ENCODE measurements at regions not wholly inside any gene's neighbourhood (a gene's known extent, or its start where the extent isn't known, plus 50 kb on each side); places are given as distances from the start of the nearest gene placed in this dataset.

- TF ChIP-seq, protein P1, sequence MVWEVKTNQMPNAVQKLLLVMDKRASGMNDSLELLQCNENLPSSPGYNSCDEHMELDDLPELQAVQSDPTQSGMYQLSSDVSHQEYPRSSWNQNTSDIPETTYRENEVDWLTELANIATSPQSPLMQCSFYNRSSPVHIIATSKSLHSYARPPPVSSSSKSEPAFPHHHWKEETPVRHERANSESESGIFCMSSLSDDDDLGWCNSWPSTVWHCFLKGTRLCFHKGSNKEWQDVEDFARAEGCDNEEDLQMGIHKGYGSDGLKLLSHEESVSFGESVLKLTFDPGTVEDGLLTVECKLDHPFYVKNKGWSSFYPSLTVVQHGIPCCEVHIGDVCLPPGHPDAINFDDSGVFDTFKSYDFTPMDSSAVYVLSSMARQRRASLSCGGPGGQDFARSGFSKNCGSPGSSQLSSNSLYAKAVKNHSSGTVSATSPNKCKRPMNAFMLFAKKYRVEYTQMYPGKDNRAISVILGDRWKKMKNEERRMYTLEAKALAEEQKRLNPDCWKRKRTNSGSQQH (CRISPR knock-in tag; IDR thresholded peaks at IDR 0.05): 0 out of 2 replicates have a peak, but pooled peaks have one; percentile 73
- peak; percentile 69; the same call in 1 of the 2 replicates for TF ChIP-seq ZBTB26 (CRISPR knock-in tag; IDR thresholded peaks at IDR 0.05)
- TF ChIP-seq MAFK (IDR thresholded peaks at IDR 0.05; ENCODE audit: low read length): no peak
These were observed 64.5 kb upstream of the PODXL start (continued) for GRCh38 chr7:131620673-131621609.

GRCh38 chr7:131619336-131620305 is 63.2 kb upstream of the PODXL start:
- H3K4me3 ChIP-seq: no peak overlapping the region
- TF ChIP-seq MTA2 (IDR thresholded peaks at IDR 0.05; ENCODE audit: low read depth) (no peak), PRMT5 (CRISPR knock-in tag; IDR thresholded peaks at IDR 0.05) (no peak), ZNF778 (CRISPR knock-in tag; IDR thresholded peaks at IDR 0.05) (no peak), MAFK (IDR thresholded peaks at IDR 0.05; ENCODE audit: low read length) (no peak), HOXB6 (CRISPR knock-in tag; IDR thresholded peaks at IDR 0.05; ENCODE audit: borderline replicate concordance) (no peak), DMBX1 (CRISPR knock-in tag; IDR thresholded peaks at IDR 0.05; ENCODE audit: borderline replicate concordance) (no peak), E2F8 (IDR thresholded peaks at IDR 0.05; ENCODE audit: low read depth, partially characterized antibody) (no peak), FOXJ3 (CRISPR knock-in tag; IDR thresholded peaks at IDR 0.05) (no peak), RHOXF2B (CRISPR knock-in tag; conservative IDR thresholded peaks at IDR 0.05) (no peak)

More at GRCh38 chr7:131619336-131620305, 63.2 kb upstream of the PODXL start:
- FAIRE-seq (no peak), ATAC-seq (peak; percentile 60), DNase-seq (ENCODE audit: extremely low read depth in 1 of 4, low spot score in 3 of 4) (peak in 1 of 4 experiments; percentile 32)
- H3K9me3 ChIP-seq (replicated peaks; ENCODE audit: control insufficient read depth, insufficient read depth, low read depth, low read length): no peaks in the 10 kb centered on the region
- no peak overlapping the region for H3K27ac ChIP-seq (ENCODE audit: extremely low read depth, low read depth, low read length)
- no peaks in the 10 kb centered on the region for H3K36me3 ChIP-seq (ENCODE audit: control insufficient read depth, insufficient read depth, low read length)
- H3K4me2 ChIP-seq (ENCODE audit: insufficient read depth, low read length): no peak overlapping the region
- peaks cover 0 to 19% of the 10 kb centered on the region in 2 experiments; a peak in 3 of 5 replicates for H3K4me1 ChIP-seq (replicated peaks in 1 of 2; ENCODE audit: control insufficient read depth in 2 of 2, insufficient read depth in 2 of 2, low read length in 2 of 2)
- H3K9me1 ChIP-seq (ENCODE audit: control insufficient read depth, insufficient read depth, low read length): no peaks in the 10 kb centered on the region
- intact Hi-C loops (cut with micrococcal nuclease): no loop called here
- ChIA-PET CTCF (ENCODE audit: low intra/inter-chr PET ratio) (no interaction called here), POLR2A (interaction anchor here (0.7 to 1.1 kb wide), 3 partner anchors 8 to 20 kb away, joined by 3 to 4 read pairs (median 3); no protein-coding TSS in a partner anchor)
- BruUV-seq (replicated peaks): no TSS peak
- WGBS (ENCODE audit: insufficient coverage, low coverage, missing lambda C conversion rate): 1% methylated on average over 10 of the region's 10 CpGs
- no peaks in the 10 kb centered on the region for H3K79me2 ChIP-seq (ENCODE audit: control insufficient read depth, insufficient read depth, low read length)
- no peaks in the 10 kb centered on the region for H4K20me1 ChIP-seq (replicated peaks; ENCODE audit: control insufficient read depth, insufficient read depth, low read length)
- H3K27me3 ChIP-seq (ENCODE audit: control insufficient read depth in 2 of 2, insufficient read depth in 2 of 2, low read length in 2 of 2): peaks cover 13 to 60% of the 10 kb centered on the region in 2 experiments; a peak in 4 of 5 replicates
- H3K9ac ChIP-seq (ENCODE audit: insufficient read depth in 1 of 2, low read depth in 2 of 2, low read length in 2 of 2): no peak overlapping the region
- in situ Hi-C loops (cut with MboI): no loop called here
- H2AFZ ChIP-seq (ENCODE audit: low read depth, low read length): no peak overlapping the region
